A549 (cell line): ENCODE measurements at regions not wholly inside any gene's neighbourhood (a gene's known extent, or its start where the extent isn't known, plus 50 kb on each side); places are given as distances from the start of the nearest gene placed in this dataset.

Experiments used
- ATAC-seq, 2 experiments: fragments of 200-7000 bp in 1 of 2; fragments of >200 bp in 1 of 2; cut with Nextera tagmentation in 1 of 2; cut with Tn5 transposase in 1 of 2; 3 replicates each; pipeline versions ENCODE4 v1.8.0 to v1.9.1; 2018 to 2020; ENCODE audit warnings: mild to moderate bottlenecking in 1 of 2, moderate library complexity in 1 of 2
- CTCF ChIA-PET: fragments of 300-600 bp; sonication (Branson Sonifier 250); formaldehyde crosslinking; extraction: SDS; loops from one replicate; lab custom pipeline; 2021; ENCODE audit warnings: antibody characterized with exemption, inconsistent platforms; lab: Yijun Ruan, JAX
- POLR2A ChIA-PET: fragments of 350-600 bp; formaldehyde crosslinking; extraction: SDS; loops from one replicate; lab custom pipeline; 2021; ENCODE audit warnings: antibody characterized with exemption, inconsistent platforms; lab: Yijun Ruan, JAX
- DNase-seq, 2 experiments: peaks; one replicate each; pipeline versions ENCODE4 v3.0.0 to v3.0.0-alpha.2; 2011 to 2016; ENCODE audit warnings: low read depth in 1 of 2, low spot score in 1 of 2
- FAIRE-seq: peaks from 2 replicates; lab custom pipeline; 2011; peaks lifted over from hg19 to GRCh38; lab: Jason Lieb, UNC
- H3K27ac ChIP-seq, 2 experiments: fragments of >200 bp; sonication (Bioruptor Twin); formaldehyde crosslinking; 3 replicates each; pipeline ENCODE4 v1.5.1; 2016 to 2017
- H3K4me1 ChIP-seq: fragments of >200 bp; sonication (Bioruptor Twin); formaldehyde crosslinking; 3 replicates; pipeline ENCODE4 v1.6.1; 2016
- H3K4me2 ChIP-seq: fragments of >200 bp; sonication (Bioruptor Twin); formaldehyde crosslinking; 3 replicates; pipeline ENCODE4 v1.6.1; 2016
- H3K4me3 ChIP-seq: fragments of >200 bp; sonication (Bioruptor Twin); formaldehyde crosslinking; 3 replicates; pipeline ENCODE4 v1.5.1; 2016
- H3K9me3 ChIP-seq: fragments of >200 bp; sonication (Bioruptor Twin); formaldehyde crosslinking; 3 replicates; pipeline ENCODE4 v1.6.1; 2016
- ATOH8 ChIP-seq: fragments of 250-450 bp; sonication (Bioruptor Pico); IDR thresholded peaks from 2 replicates; pipeline ENCODE4 v1.5.0; 2020; ENCODE audit warnings: low read depth, mild to moderate bottlenecking, moderate library complexity
- CBX8 ChIP-seq: fragments of 200-600 bp; sonication (generic); IDR thresholded peaks from 2 replicates; pipeline ENCODE4 v1.6.1; 2016
- CEBPB ChIP-seq, 2 experiments: fragments of >200 bp in 1 of 2; sonication (Bioruptor Twin) in 1 of 2; formaldehyde crosslinking in 1 of 2; IDR thresholded peaks; 2 replicates each; pipeline ENCODE4 v1.6.1; 2012 to 2016
- CHD4 ChIP-seq: fragments of 200-600 bp; sonication (generic); IDR thresholded peaks from 2 replicates; pipeline ENCODE4 v1.6.1; 2016; ENCODE audit warnings: antibody characterized with exemption, mild to moderate bottlenecking, borderline replicate concordance
- E2F6 ChIP-seq: IDR thresholded peaks from 2 replicates; pipeline ENCODE4 v1.6.1; 2012; ENCODE audit warnings: low read depth, borderline replicate concordance
- EHF ChIP-seq: fragments of 250-450 bp; sonication (Bioruptor Pico); IDR thresholded peaks from 2 replicates; pipeline ENCODE4 v1.5.0; 2020; ENCODE audit warnings: mild to moderate bottlenecking
- ELK1 ChIP-seq: fragments of 150-350 bp; IDR thresholded peaks from 2 replicates; pipeline ENCODE4 v1.6.1; 2014; ENCODE audit warnings: low read depth, mild to moderate bottlenecking, low read length
- HMGXB4 ChIP-seq: fragments of 250-450 bp; sonication (Bioruptor Pico); IDR thresholded peaks from 2 replicates; pipeline ENCODE4 v1.5.0; 2021; ENCODE audit warnings: mild to moderate bottlenecking, moderate library complexity, borderline replicate concordance
- JUNB ChIP-seq: fragments of >200 bp; sonication (Bioruptor Twin); formaldehyde crosslinking; IDR thresholded peaks from 2 replicates; pipeline ENCODE4 v1.6.1; 2016
- KDM5A ChIP-seq: fragments of 200-600 bp; sonication (generic); IDR thresholded peaks from 2 replicates; pipeline ENCODE4 v1.6.1; 2016; ENCODE audit warnings: antibody characterized with exemption, mild to moderate bottlenecking
- MAFK ChIP-seq: fragments of 450-650 bp; IDR thresholded peaks from 2 replicates; pipeline ENCODE4 v1.6.1; 2014; ENCODE audit not compliant: partially characterized antibody
- MAX ChIP-seq: IDR thresholded peaks from 2 replicates; pipeline ENCODE4 v1.6.1; 2012
- MYC ChIP-seq: IDR thresholded peaks from 2 replicates; pipeline ENCODE4 v1.6.1; 2012; ENCODE audit warnings: mild to moderate bottlenecking, inconsistent platforms, low read length, improper control_type of control experiment, borderline replicate concordance
- RCOR1 ChIP-seq: fragments of 150-350 bp; IDR thresholded peaks from 2 replicates; pipeline ENCODE4 v1.6.1; 2014; ENCODE audit warnings: antibody characterized with exemption, low read length, low read depth
- RNF2 ChIP-seq: fragments of 200-600 bp; sonication (generic); IDR thresholded peaks from 2 replicates; pipeline ENCODE4 v1.6.1; 2016; ENCODE audit warnings: low read depth, mild to moderate bottlenecking, antibody characterized with exemption, moderate library complexity, borderline replicate concordance
- SMC3 ChIP-seq: fragments of >200 bp; sonication (Bioruptor Twin); formaldehyde crosslinking; IDR thresholded peaks from 3 replicates; pipeline ENCODE4 v1.6.1; 2018; ENCODE audit warnings: inconsistent platforms
- SREBF2 ChIP-seq: fragments of 450-650 bp; IDR thresholded peaks from 2 replicates; pipeline ENCODE4 v1.6.1; 2014; ENCODE audit warnings: mild to moderate bottlenecking, moderate library complexity
- ZSCAN20 ChIP-seq: fragments of 250-450 bp; sonication (Bioruptor Pico); IDR thresholded peaks from 2 replicates; pipeline ENCODE4 v1.8.0; 2022; ENCODE audit warnings: mild to moderate bottlenecking, moderate library complexity
- WGBS: methylation state at CpG from one replicate; pipeline ENCODE4 v1.1.6; 2017; ENCODE audit errors: missing lambda C conversion rate; 5-methylcytosine and 5-hydroxymethylcytosine counted together

- TF ChIP-seq CBX8, result no peak
- no peak for TF ChIP-seq MYC
- no peak for TF ChIP-seq E2F6
- no peak for TF ChIP-seq MAX
- TF ChIP-seq RNF2, result no peak
- no peak for TF ChIP-seq CHD4
- no peak for TF ChIP-seq CEBPB (IDR thresholded peaks at IDR 0.05)
- no peak for TF ChIP-seq EHF (CRISPR knock-in tag)
- no peak for TF ChIP-seq ELK1
- TF ChIP-seq ZSCAN20, result no peak
- no peak for TF ChIP-seq HMGXB4 (CRISPR knock-in tag)
- TF ChIP-seq RCOR1, result no peak
- TF ChIP-seq JUNB, result no peak
- H3K4me1 ChIP-seq, result peaks cover 15% of the 10 kb centered on the region
- FAIRE-seq (no peak), DNase-seq (no peak), ATAC-seq (no peak)
- H3K27ac ChIP-seq, result no peak overlapping the region
- WGBS, result 67% methylated on average over 3 of the region's 3 CpGs
- H3K4me3 ChIP-seq, result no peak overlapping the region
- H3K9me3 ChIP-seq, result no peaks in the 10 kb centered on the region
- CTCF ChIA-PET, result interaction anchor here (0.9 kb wide), 1 partner anchor 33 kb away, joined by 5 read pairs; no protein-coding TSS in a partner anchor
- H3K4me2 ChIP-seq, result no peak overlapping the region
- POLR2A ChIA-PET, result no interaction called here
Observed at GRCh38 chr7:115113776-115114175, 191.9 kb downstream of the MDFIC start.

- DNase-seq (no peak), FAIRE-seq (no peak), ATAC-seq (no peak)
- ChIA-PET CTCF (no interaction called here), POLR2A (no interaction called here)
- peak; percentile 62 for TF ChIP-seq MAFK
- TF ChIP-seq KDM5A, result no peak
- no peak overlapping the region for H3K27ac ChIP-seq
- H3K4me2 ChIP-seq, result no peak overlapping the region
- H3K4me1 ChIP-seq, result peaks cover 15% of the 10 kb centered on the region
- 93% methylated on average over 3 of the region's 3 CpGs for WGBS
- H3K4me3 ChIP-seq, result no peak overlapping the region
- H3K9me3 ChIP-seq, result no peaks in the 10 kb centered on the region
Observed at GRCh38 chr7:115113131-115113530, 191.2 kb downstream of the MDFIC start.

- ChIA-PET CTCF (no interaction called here), POLR2A (no interaction called here)
- H3K27ac ChIP-seq, result no peak overlapping the region; a peak in 1 of 6 replicates
- H3K9me3 ChIP-seq, result no peaks in the 10 kb centered on the region
- FAIRE-seq, result no peak
- 50% methylated on average over 1 of the region's 1 CpG for WGBS
- H3K4me1 ChIP-seq, result no peaks in the 10 kb centered on the region
- no peak for DNase-seq
- H3K4me2 ChIP-seq, result no peak overlapping the region
- TF ChIP-seq ATOH8 (CRISPR knock-in tag) (no peak), ZSCAN20 (no peak), MAFK (no peak), RCOR1 (no peak), SREBF2 (no peak), SMC3 (no peak), ELK1 (no peak), CEBPB (IDR thresholded peaks at IDR 0.05) (no peak), JUNB (no peak), MAX (no peak)
- no peak for ATAC-seq
- no peak overlapping the region for H3K4me3 ChIP-seq
Observed at GRCh38 chr7:115110523-115110922, 188.6 kb downstream of the MDFIC start.
